GM19099 (cell line): ENCODE measurements at regions not wholly inside any gene's neighbourhood (a gene's known extent, or its start where the extent isn't known, plus 50 kb on each side); places are given as distances from the start of the nearest gene placed in this dataset.

Source experiments
- POLR2A ChIP-seq: IDR thresholded peaks from 3 replicates; pipeline ENCODE4 v1.6.1; 2011; ENCODE audit warnings: low read depth; ENCODE audit not compliant: insufficient read length; ENCODE audit errors: extremely low read depth

- TF ChIP-seq POLR2A = no peak
Observed at GRCh38 chr6:138688580-138688979, 85.0 kb upstream of the CCDC28A start.

GRCh38 chr6:138689849-138690248 is 83.7 kb upstream of the CCDC28A start:
- no peak for TF ChIP-seq POLR2A

- no peak for TF ChIP-seq POLR2A
Observed at GRCh38 chr6:138690975-138691594, 82.5 kb upstream of the CCDC28A start.

GRCh38 chr6:138691595-138692057 is 81.9 kb upstream of the CCDC28A start:
- TF ChIP-seq POLR2A = no peak

GRCh38 chr6:138692058-138692977 is 81.3 kb upstream of the CCDC28A start:
- no peak for TF ChIP-seq POLR2A

- no peak for TF ChIP-seq POLR2A
Observed at GRCh38 chr6:138692978-138693909, 80.3 kb upstream of the CCDC28A start.

GRCh38 chr6:138695193-138695592 is 78.4 kb upstream of the CCDC28A start:
- TF ChIP-seq POLR2A = no peak

GRCh38 chr6:138714493-138714892 is 59.1 kb upstream of the CCDC28A start:
- TF ChIP-seq POLR2A = no peak

GRCh38 chr6:138716013-138716412 is 57.6 kb upstream of the CCDC28A start:
- TF ChIP-seq POLR2A = no peak

GRCh38 chr6:138716971-138717665 is 56.5 kb upstream of the CCDC28A start:
- TF ChIP-seq POLR2A = no peak

GRCh38 chr6:138719011-138719635 is 54.4 kb upstream of the CCDC28A start:
- no peak for TF ChIP-seq POLR2A

GRCh38 chr6:138719744-138720143 is 53.8 kb upstream of the CCDC28A start:
- TF ChIP-seq POLR2A = no peak

- no peak for TF ChIP-seq POLR2A
Observed at GRCh38 chr6:138722425-138723371, 50.9 kb upstream of the CCDC28A start.
